ENCODE measurements at regions not wholly inside any gene's neighbourhood (a gene's known extent, or its start where the extent isn't known, plus 50 kb on each side); places are given as distances from the start of the nearest gene placed in this dataset.

GRCh38 chr17:30717291-30718098, 107.0 kb downstream of the CRLF3 start:
- Histone ChIP-seq H3K4me2 (ENCODE audit: low read length) (no peak overlapping the region), H4K20me1 (ENCODE audit: insufficient read depth, low read length) (peaks cover 4% of the 10 kb centered on the region), H3K4me3 (ENCODE audit: low read depth, low read length, poor library complexity, severe bottlenecking) (no peak overlapping the region), H3K79me2 (ENCODE audit: insufficient read depth, low read depth, low read length) (peaks cover 90% of the 10 kb centered on the region), H3K9me3 (ENCODE audit: low read length) (no peaks in the 10 kb centered on the region), H3K4me1 (ENCODE audit: insufficient read depth, low read length, poor library complexity, severe bottlenecking) (peaks cover 34% of the 10 kb centered on the region), H3K9me2 (ENCODE audit: insufficient read depth, low read length) (no peaks in the 10 kb centered on the region), H3K27ac (ENCODE audit: low read depth, low read length, poor library complexity, severe bottlenecking) (no peak overlapping the region), H3K36me3 (ENCODE audit: insufficient read depth, low read length) (peaks cover 19% of the 10 kb centered on the region; the same call in 1 of the 2 replicates), H2AFZ (ENCODE audit: low read length) (no peak overlapping the region)
- CTCF ChIA-PET (ENCODE audit: unreplicated experiment) = no interaction called here
- no peak for DNase-seq (ENCODE audit: low spot score)
- POLR2A ChIA-PET = interaction anchor here (1.4 kb wide), 1 partner anchor 10 kb away, joined by 3 read pairs; no protein-coding TSS in a partner anchor
- no TSS peak for BruUV-seq (replicated peaks)
- TF ChIP-seq EZH2phosphoT487 (IDR thresholded peaks at IDR 0.05; ENCODE audit: borderline replicate concordance, low read depth, low read length) = no peak
- peak; percentile 44; the same call in 1 of the 2 replicates for TF ChIP-seq CTCF (conservative IDR thresholded peaks at IDR 0.05; ENCODE audit: low read length)
- intact Hi-C loops (cut with micrococcal nuclease; ENCODE audit: unreplicated experiment) = loop anchor here (5.0 kb wide), 1 partner anchor 375 kb away; no protein-coding TSS in a partner anchor

- H2AFZ ChIP-seq (ENCODE audit: low read length) = no peak overlapping the region
- H3K9me2 ChIP-seq (ENCODE audit: insufficient read depth, low read length) = no peaks in the 10 kb centered on the region
- H3K4me1 ChIP-seq (ENCODE audit: insufficient read depth, low read length, poor library complexity, severe bottlenecking) = peaks cover 38% of the 10 kb centered on the region
- POLR2A ChIA-PET = interaction anchor here (1.4 kb wide), 1 partner anchor 9 kb away, joined by 3 read pairs; no protein-coding TSS in a partner anchor
- H3K36me3 ChIP-seq (ENCODE audit: insufficient read depth, low read length) = peaks cover 19% of the 10 kb centered on the region; the same call in 1 of the 2 replicates
- intact Hi-C loops (cut with micrococcal nuclease; ENCODE audit: unreplicated experiment) = loop anchor here (5.0 kb wide), 1 partner anchor 374 kb away; no protein-coding TSS in a partner anchor
- H3K27ac ChIP-seq (ENCODE audit: low read depth, low read length, poor library complexity, severe bottlenecking) = no peak overlapping the region
- no peak overlapping the region for H3K4me2 ChIP-seq (ENCODE audit: low read length)
- no peaks in the 10 kb centered on the region for H3K9me3 ChIP-seq (ENCODE audit: low read length)
- no TSS peak for BruUV-seq (replicated peaks)
- peak; percentile 50 for DNase-seq (ENCODE audit: low spot score)
- H3K4me3 ChIP-seq (ENCODE audit: low read depth, low read length, poor library complexity, severe bottlenecking) = no peak overlapping the region
- TF ChIP-seq EZH2phosphoT487 (IDR thresholded peaks at IDR 0.05; ENCODE audit: borderline replicate concordance, low read depth, low read length) (no peak), CTCF (conservative IDR thresholded peaks at IDR 0.05; ENCODE audit: low read length) (peak; percentile 70)
- H4K20me1 ChIP-seq (ENCODE audit: insufficient read depth, low read length) = peaks cover 4% of the 10 kb centered on the region
- peaks cover 97% of the 10 kb centered on the region for H3K79me2 ChIP-seq (ENCODE audit: insufficient read depth, low read depth, low read length)
- CTCF ChIA-PET (ENCODE audit: unreplicated experiment) = no interaction called here
Observed at GRCh38 chr17:30716461-30717290, 107.8 kb downstream of the CRLF3 start.
